OCI-LY1 (cell line): ENCODE measurements at regions not wholly inside any gene's neighbourhood (a gene's known extent, or its start where the extent isn't known, plus 50 kb on each side); places are given as distances from the start of the nearest gene placed in this dataset.

ENCODE experiments used
- H2AFZ ChIP-seq: fragments of 200-600 bp; sonication (generic), shearing (Covaris generic); 2 replicates; pipeline ENCODE4 v1.6.0; 2014; ENCODE audit warnings: antibody characterized with exemption, mild to moderate bottlenecking, low read length
- H3F3A ChIP-seq: fragments of 200-600 bp; sonication (generic), shearing (Covaris generic); 2 replicates; pipeline ENCODE4 v1.6.0; 2014; ENCODE audit warnings: mild to moderate bottlenecking, antibody characterized with exemption, low read length, moderate library complexity; ENCODE audit not compliant: insufficient read depth
- H3K27ac ChIP-seq: fragments of 200-600 bp; sonication (generic); 2 replicates; pipeline ENCODE4 v1.5.1; 2014; ENCODE audit warnings: low read length, mixed run types, mild to moderate bottlenecking, low read depth; ENCODE audit not compliant: poor library complexity, severe bottlenecking
- H3K27me3 ChIP-seq: fragments of 200-600 bp; sonication (generic); 2 replicates; pipeline ENCODE4 v1.6.0; 2014; ENCODE audit warnings: antibody characterized with exemption, mild to moderate bottlenecking, low read length, moderate library complexity; ENCODE audit not compliant: insufficient read depth
- H3K36me3 ChIP-seq: fragments of 200-600 bp; sonication (generic); 2 replicates; pipeline ENCODE4 v1.6.1; 2014; ENCODE audit warnings: mild to moderate bottlenecking, antibody characterized with exemption, low read length, moderate library complexity, mixed read lengths; ENCODE audit not compliant: insufficient read depth
- H3K4me1 ChIP-seq: fragments of 200-600 bp; sonication (generic); 2 replicates; pipeline ENCODE4 v1.5.1; 2014; ENCODE audit warnings: mild to moderate bottlenecking, low read length, moderate library complexity; ENCODE audit not compliant: insufficient read depth, severe bottlenecking
- H3K4me2 ChIP-seq: fragments of 200-600 bp; sonication (generic), shearing (Covaris generic); 2 replicates; pipeline ENCODE4 v1.6.1; 2014; ENCODE audit warnings: low read length
- H3K4me3 ChIP-seq: fragments of 200-600 bp; sonication (generic); 2 replicates; pipeline ENCODE4 v1.5.1; 2014; ENCODE audit warnings: low read length, low read depth, mild to moderate bottlenecking, mixed read lengths; ENCODE audit not compliant: poor library complexity, severe bottlenecking
- H3K79me2 ChIP-seq: fragments of 200-600 bp; shearing (Covaris generic); 2 replicates; pipeline ENCODE4 v1.6.1; 2016; ENCODE audit warnings: mixed run types, low read length, mixed read lengths; ENCODE audit not compliant: insufficient read depth
- H3K9ac ChIP-seq: fragments of 200-600 bp; sonication (generic), shearing (Covaris generic); 2 replicates; pipeline ENCODE4 v1.6.1; 2014; ENCODE audit warnings: mild to moderate bottlenecking, low read length, mixed read lengths
- H3K9me2 ChIP-seq: fragments of 200-600 bp; sonication (generic), shearing (Covaris generic); 2 replicates; pipeline ENCODE4 v1.6.1; 2014; ENCODE audit warnings: low read depth, mild to moderate bottlenecking, low read length, mixed read lengths
- H3K9me3 ChIP-seq: fragments of 200-600 bp; shearing (Covaris generic); 2 replicates; pipeline ENCODE4 v1.6.1; 2014; ENCODE audit warnings: low read length, mixed read lengths
- H4K20me1 ChIP-seq: fragments of 200-600 bp; sonication (generic), shearing (Covaris generic); 2 replicates; pipeline ENCODE4 v1.6.0; 2016; ENCODE audit warnings: mild to moderate bottlenecking, low read length; ENCODE audit not compliant: insufficient read depth
- CTCF ChIP-seq: fragments of 200-600 bp; sonication (generic), shearing (Covaris generic); IDR thresholded peaks from 2 replicates; pipeline ENCODE4 v1.5.1; 2017; ENCODE audit warnings: mild to moderate bottlenecking, antibody characterized with exemption, low read length, moderate library complexity, mixed read lengths
- EZH2 ChIP-seq: fragments of 200-600 bp; sonication (generic), shearing (Covaris generic); IDR thresholded peaks from 2 replicates; pipeline ENCODE4 v1.8.0; 2017; ENCODE audit warnings: borderline replicate concordance, mixed run types, mild to moderate bottlenecking, antibody characterized with exemption, low read length, moderate library complexity, mixed read lengths

- Histone ChIP-seq H3K27me3 (no peaks in the 10 kb centered on the region), H3K9me2 (no peaks in the 10 kb centered on the region), H3F3A (no peaks in the 10 kb centered on the region), H3K4me2 (no peak overlapping the region), H2AFZ (no peak overlapping the region), H3K4me1 (no peaks in the 10 kb centered on the region), H4K20me1 (0 out of 2 replicates have a peak, but pooled peaks cover 3% of the 10 kb centered on the region), H3K36me3 (no peaks in the 10 kb centered on the region), H3K4me3 (no peak overlapping the region), H3K79me2 (no peaks in the 10 kb centered on the region), H3K27ac (no peak overlapping the region), H3K9me3 (no peaks in the 10 kb centered on the region), H3K9ac (no peak overlapping the region)
- no peak for TF ChIP-seq EZH2
- no peak for TF ChIP-seq CTCF
Measured at GRCh38 chr13:99639126-99639525, 137.9 kb downstream of the TM9SF2 start.

GRCh38 chr13:99636728-99637353 is 135.6 kb downstream of the TM9SF2 start:
- Histone ChIP-seq H3K36me3 (no peaks in the 10 kb centered on the region), H3K9me3 (no peaks in the 10 kb centered on the region), H3K9me2 (no peaks in the 10 kb centered on the region), H3K4me1 (no peaks in the 10 kb centered on the region), H3K9ac (no peak overlapping the region), H3K4me3 (no peak overlapping the region), H4K20me1 (no peaks in the 10 kb centered on the region), H3K27me3 (no peaks in the 10 kb centered on the region), H3F3A (no peaks in the 10 kb centered on the region), H3K27ac (no peak overlapping the region), H3K4me2 (no peak overlapping the region), H3K79me2 (no peaks in the 10 kb centered on the region), H2AFZ (no peak overlapping the region)
- TF ChIP-seq EZH2 (no peak), CTCF (no peak)

GRCh38 chr13:99636306-99636705 is 135.0 kb downstream of the TM9SF2 start:
- H3K79me2 ChIP-seq = no peaks in the 10 kb centered on the region
- H3K36me3 ChIP-seq = no peaks in the 10 kb centered on the region
- H4K20me1 ChIP-seq = no peaks in the 10 kb centered on the region
- H3K9me2 ChIP-seq = no peaks in the 10 kb centered on the region
- no peak overlapping the region for H3K27ac ChIP-seq
- H3K27me3 ChIP-seq = no peaks in the 10 kb centered on the region
- no peaks in the 10 kb centered on the region for H3F3A ChIP-seq
- H3K9ac ChIP-seq = no peak overlapping the region
- no peaks in the 10 kb centered on the region for H3K9me3 ChIP-seq
- H2AFZ ChIP-seq = no peak overlapping the region
- no peak overlapping the region for H3K4me3 ChIP-seq
- H3K4me1 ChIP-seq = no peaks in the 10 kb centered on the region
- TF ChIP-seq EZH2 = no peak
- no peak for TF ChIP-seq CTCF
- H3K4me2 ChIP-seq = no peak overlapping the region
